ENCODE measurements at regions not wholly inside any gene's neighbourhood (a gene's known extent, or its start where the extent isn't known, plus 50 kb on each side); places are given as distances from the start of the nearest gene placed in this dataset.
A peak's percentile ranks its signal among the peaks of the same experiment; 100 is the strongest.

DNA sequence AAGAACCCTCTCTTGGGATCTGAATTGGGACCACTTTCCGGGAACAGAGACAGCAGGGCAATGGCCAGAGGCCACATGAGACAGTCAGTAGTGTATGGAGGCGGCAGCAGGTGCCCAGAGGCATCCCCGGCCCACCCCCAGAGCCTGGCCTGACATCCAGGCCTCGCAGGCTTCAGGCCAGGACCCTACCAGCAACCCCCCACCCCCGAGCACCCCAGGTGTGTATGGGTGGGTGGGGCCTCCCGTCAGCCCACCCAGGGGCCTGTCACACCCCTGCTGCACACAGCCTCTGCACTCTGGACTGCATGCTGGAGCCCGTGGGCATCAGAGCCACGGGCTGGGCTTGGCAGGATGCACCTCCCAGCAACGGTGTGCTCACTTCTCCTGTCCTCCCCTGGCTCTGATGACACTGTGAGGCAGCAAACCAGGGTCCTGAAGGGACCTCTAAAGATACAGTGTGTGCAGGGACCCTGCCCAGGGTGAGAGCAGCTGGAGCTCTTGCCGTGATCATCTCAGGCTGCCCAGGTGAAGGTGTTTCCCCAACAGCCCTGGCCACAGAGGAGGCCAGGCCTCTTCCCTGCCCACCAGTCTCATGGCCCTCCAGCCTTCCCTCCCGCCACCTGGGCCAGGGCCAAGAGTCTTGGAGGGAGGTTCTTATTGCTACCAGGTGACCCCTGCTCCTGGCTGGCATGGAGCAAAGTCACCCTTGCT lies 88.8 kb upstream of the SEPTIN5 start:
- DNase-seq: no peak

DNA sequence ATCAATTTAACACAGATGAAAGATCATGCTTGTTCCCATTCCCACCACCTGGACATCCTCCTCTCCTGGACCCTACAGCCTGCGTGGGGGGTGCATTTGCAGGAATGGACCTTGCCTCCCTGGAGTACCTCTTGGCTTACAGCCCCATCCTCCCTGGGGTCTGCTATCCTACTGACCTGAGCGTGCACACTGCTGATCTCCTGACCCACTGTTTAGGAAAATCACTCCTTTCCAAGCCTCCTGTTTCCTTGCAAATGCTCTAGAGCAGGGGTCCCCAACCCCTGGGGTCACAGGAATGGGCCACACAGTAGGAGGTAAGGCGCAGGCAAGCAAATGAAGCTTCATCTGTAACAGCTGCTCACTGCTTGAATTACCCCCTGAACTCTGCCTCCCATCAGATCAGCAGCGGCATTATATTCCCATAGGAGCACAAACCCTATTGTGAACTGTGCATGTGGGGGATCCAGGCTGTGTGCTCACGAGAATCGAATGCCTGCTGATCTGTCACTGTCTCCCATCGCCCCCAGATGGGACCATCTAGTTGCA lies 88.2 kb upstream of the SEPTIN5 start:
- no peak for DNase-seq

DNA sequence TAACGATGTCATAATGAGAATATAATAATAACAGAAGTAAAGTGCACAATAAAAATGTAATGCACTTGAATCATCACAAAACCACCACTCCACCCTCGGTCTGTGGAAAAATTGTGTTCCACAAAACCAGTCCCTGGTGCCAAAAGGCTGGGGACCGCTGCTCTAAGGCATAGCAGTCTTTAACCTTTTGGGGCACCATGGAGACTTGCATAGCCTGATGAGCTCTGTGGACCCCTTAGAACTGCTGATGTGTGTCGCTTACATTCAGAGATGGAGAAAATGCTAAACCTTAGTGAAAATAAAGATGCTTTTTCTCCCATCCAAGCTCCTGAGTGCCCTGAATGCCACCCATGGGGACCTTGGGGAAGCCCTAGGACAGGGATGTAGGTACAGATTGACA lies 87.6 kb upstream of the SEPTIN5 start:
- no peak for DNase-seq

DNA sequence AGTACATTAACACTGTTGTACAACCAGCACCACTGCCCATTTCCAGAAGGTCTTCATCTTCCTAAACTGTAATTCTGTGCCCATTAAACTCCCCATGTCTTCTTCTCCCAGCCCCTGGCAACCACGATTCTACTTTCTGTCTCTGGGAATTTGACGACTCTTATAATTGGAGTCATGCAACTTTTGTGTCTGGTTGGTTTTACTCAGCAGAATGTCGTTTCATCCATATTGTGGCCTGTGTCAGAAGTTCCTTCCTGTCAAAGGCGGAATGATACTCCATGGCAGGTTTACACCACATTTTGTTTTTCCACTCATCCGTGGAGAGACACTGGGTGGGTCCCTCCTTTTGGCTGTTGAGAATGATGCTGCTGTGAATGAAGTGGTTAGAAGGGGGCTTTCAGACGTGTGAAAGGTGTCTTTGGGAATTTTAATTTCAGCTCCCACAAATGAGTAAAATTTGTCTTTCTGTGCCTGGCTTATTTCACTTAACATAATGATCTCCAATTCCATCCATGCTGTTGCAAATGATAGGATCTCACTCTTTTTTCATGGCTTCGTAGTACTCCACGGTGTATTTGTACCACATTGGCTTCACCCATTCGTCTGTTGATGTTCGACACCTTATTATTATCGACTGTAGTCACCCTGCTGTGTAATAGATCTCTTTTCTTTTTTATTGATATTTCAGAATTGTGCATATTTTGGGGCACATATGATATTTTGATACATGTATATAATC lies 86.1 kb upstream of the SEPTIN5 start:
- DNase-seq: no peak

- DNase-seq: no peak
These were observed 85.0 kb upstream of the SEPTIN5 start for GRCh38 chr22:19629331-19629719.

DNA sequence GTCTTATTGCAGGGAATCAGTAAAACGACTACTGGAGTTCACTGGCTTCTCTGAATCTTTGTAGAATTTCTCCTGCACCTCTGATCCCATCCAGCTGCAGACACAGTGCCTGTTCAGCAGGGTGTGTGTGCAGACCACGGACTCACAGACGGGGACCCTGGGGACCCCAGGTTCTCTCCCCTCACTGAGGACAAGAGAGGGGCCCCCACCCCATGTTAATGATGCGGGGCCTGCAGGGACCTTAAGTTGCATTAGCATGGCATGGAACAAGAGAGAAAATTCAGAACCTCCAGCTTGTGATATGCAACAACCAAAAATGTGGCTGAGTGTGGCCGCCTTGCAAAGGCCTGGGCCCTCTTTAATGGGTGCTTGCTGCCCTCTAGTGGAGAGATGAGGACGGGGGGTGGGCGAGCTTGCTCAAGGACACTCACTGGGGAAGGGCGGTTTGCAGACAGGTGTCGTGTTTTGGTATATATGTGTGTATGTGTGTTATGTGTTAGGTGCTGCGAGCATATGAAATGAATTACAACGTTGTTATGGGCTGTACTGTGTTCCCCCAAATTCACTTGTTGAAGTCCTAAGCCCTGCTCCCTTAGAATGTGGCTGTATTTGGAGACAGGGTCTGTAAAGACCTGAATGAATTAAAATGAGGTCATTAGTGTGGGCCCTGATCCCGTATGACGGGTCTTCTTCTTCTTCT lies 84.4 kb upstream of the SEPTIN5 start:
- peak; percentile 85 for DNase-seq

DNA sequence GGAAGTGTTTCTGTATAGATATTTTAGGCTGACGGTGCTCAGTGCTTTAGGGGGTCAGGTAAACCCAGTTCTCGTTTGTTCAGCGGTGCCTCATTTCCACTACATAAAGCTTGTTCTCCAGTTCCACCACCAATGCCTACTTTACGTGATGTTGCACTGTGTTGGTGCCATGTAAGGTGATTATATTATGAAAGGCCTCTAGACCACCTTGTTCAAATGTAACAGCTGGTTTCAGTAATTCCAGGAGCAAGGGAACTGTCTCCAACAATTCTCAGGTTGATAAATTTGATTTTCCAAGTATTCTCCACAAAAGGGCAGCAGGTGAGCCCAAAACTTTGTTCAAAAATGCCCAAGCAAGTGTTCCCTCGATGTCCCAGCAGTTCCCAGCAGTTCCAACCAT lies 83.7 kb upstream of the SEPTIN5 start:
- no peak for DNase-seq

DNA sequence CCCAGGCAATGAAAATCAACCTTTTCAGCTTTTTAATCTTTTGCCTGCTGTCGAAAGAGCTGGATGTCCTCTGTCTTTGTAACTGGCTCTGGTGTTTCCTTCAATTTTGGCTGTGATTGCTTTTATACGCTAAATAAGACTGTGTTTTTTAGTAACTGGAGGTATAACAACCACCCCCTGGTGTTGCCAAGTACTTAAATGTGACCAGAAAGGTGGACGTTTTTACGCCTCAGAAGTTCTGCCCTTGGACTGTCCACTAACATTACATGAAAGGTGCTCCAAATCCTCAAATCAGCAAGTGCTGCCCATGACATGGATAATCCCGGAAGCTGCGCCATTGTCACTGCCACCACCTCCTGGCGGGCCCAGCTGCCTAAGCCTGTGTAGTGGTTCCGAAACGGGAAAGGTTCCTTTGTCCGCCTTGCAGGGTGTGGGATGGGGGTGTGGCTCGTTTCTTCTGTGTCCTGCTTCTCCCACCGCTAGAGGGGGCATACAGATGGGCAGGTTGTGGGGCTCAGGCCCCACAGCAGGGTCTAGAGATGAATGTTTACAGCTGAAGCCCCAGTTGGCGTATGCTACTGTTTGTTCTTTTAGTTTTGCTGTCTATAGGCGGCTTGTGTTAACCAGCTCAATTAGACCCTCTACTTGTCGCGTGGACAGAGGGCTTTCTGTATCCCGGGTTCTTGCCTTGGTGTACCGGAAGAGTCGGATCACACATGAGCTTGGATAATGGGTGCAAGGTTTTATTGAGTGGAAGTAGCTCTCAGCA lies 82.2 kb upstream of the SEPTIN5 start:
- DNase-seq: no peak

GRCh38 chr22:19632668-19633148 lies 81.6 kb upstream of the SEPTIN5 start:
- DNase-seq: no peak

- no peak for DNase-seq
These were observed 79.9 kb upstream of the SEPTIN5 start for GRCh38 chr22:19634226-19634975.

DNA sequence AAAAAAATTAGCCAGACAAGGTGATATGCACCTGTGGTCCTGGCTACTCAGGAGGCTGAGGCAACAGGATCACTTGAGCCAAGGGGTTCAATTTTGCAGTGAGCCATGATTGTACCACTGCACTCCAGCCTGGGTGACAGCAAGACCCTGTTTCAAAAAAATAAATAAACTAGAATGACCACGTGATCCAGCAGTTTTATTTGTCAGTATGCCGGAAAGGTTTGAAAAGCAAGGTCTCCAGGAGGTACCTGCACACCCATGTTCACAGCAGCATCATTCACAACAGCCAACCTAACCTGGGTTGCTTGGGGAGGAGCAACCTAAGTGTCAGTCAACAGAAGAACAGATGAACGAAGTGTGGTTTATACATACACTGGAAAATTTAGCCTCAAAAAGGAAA lies 78.7 kb upstream of the SEPTIN5 start:
- no peak for DNase-seq

DNA sequence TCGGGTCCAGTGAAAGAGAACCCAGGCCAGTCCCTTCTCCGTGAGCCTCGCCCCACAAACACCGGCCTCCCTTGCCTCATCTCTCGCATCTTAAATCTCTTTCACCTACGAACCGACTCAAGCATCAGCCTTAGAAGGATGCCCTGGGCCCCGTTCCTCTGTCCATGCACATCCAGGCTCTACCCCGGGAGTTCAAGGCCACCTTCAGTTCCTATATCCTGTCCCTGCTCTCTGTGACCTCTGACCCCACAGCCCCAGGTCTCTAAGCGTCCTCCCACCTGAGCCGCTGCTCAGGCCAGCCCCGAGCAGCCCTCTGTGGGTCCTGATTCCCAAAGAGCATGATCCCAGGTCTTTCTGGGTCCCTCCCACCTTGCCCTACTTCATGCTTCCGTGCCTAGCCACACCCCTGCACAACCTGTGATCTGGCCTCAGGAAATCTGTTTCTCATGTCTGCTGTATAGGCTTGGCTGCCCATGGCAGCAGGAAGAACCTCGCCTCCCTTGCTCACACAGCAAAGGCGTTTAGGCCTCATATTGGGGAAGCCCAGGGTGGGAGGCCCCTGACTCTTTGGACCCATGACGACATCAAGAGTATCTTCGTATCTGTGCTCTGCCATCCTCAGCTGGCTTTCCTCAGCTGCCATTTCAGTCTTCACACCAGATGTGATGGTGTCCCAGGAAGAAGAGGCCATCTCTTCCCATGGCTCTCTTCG lies 77.5 kb upstream of the SEPTIN5 start:
- DNase-seq: no peak

- no peak for DNase-seq
These were observed 76.7 kb upstream of the SEPTIN5 start for GRCh38 chr22:19637408-19638281.

DNA sequence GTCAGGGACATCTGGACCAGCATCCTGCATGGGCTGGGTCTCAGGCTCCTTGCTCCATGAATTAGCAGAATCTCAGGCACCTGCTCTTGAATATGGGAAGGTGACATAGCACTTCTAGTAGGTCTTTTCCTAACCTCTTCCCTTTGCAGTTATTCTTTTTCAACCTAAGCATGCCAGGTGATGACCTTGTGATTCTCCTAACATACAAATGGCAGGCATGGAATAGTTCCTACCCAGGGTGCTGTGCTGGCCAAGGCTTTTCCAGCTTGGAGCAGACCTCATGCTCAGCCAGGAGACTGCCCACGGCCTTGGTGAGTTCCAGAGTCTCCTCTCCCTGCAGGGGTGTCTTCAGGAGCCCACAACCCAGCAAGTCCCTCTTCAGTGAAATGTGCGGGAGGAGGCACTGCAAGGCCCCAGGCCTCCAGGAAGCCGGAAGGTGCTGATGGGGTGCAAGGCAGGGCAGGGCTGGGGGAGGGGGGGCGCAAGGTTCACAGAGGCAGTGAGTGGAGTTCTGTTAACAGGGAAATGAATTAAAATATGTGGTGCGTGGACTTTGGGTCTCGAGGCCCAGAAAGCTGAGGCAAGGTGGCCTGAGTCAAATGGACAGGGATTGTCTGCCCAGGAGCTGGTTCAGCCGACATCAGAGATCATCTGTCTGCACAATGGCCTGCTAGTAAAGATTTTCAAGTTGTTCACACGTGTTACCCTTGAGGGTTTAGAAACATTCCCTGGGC lies 75.9 kb upstream of the SEPTIN5 start:
- no peak for DNase-seq

GRCh38 chr22:19639610-19640135 lies 74.6 kb upstream of the SEPTIN5 start:
- no peak for DNase-seq

DNA sequence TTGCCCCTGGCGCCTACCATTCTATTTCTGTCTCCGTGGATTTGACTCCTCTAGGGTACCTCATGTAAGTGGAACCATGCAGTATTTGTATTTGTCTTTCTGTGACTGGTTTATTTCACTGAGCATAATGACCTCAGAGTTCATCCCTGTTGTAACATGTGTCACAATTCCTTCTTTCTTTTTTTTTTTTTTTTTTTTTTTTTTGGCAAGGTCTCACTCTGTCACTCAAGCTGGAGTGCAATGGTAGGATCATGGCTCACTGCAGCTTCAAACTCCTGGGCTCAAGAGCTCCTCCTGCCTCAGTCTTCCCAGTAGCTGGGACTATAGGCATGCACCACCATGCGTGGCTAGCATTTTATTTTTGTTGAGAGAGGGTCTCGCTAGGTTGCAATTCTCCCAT lies 74.0 kb upstream of the SEPTIN5 start:
- DNase-seq: no peak

- no peak for DNase-seq
These were observed 72.9 kb upstream of the SEPTIN5 start for GRCh38 chr22:19641254-19641982.

- DNase-seq: no peak
These were observed 72.3 kb upstream of the SEPTIN5 start for GRCh38 chr22:19641983-19642451.
